Loucy (cell line): ENCODE measurements at regions not wholly inside any gene's neighbourhood (a gene's known extent, or its start where the extent isn't known, plus 50 kb on each side); places are given as distances from the start of the nearest gene placed in this dataset.

Source experiments
- H2AFZ ChIP-seq: fragments of 200-600 bp; sonication (generic); 2 replicates; pipeline ENCODE4 v1.6.0; 2016; ENCODE audit warnings: antibody characterized with exemption, mild to moderate bottlenecking, low read length, moderate library complexity
- H3F3A ChIP-seq: fragments of 200-600 bp; 2 replicates; pipeline ENCODE4 v1.6.0; 2016; ENCODE audit warnings: antibody characterized with exemption, low read depth, mild to moderate bottlenecking
- H3K27me3 ChIP-seq: fragments of 200-600 bp; sonication (generic); 2 replicates; pipeline ENCODE4 v1.6.1; 2014; ENCODE audit warnings: low read length, mild to moderate bottlenecking; ENCODE audit not compliant: insufficient read depth, poor library complexity, severe bottlenecking
- H3K36me3 ChIP-seq: fragments of 200-600 bp; sonication (generic); 2 replicates; pipeline ENCODE4 v1.6.1; 2016; ENCODE audit warnings: low read length; ENCODE audit not compliant: insufficient read depth
- H3K4me1 ChIP-seq: fragments of 200-600 bp; sonication (generic); 2 replicates; pipeline ENCODE4 v1.5.1; 2014; ENCODE audit warnings: low read length, mild to moderate bottlenecking; ENCODE audit not compliant: insufficient read depth, poor library complexity, severe bottlenecking
- H3K4me2 ChIP-seq: fragments of 200-600 bp; sonication (generic); 2 replicates; pipeline ENCODE4 v1.6.0; 2014; ENCODE audit warnings: antibody characterized with exemption, low read length, low read depth, mild to moderate bottlenecking; ENCODE audit not compliant: poor library complexity, severe bottlenecking
- H3K4me3 ChIP-seq: fragments of 200-600 bp; sonication (generic); 2 replicates; pipeline ENCODE4 v1.5.1; 2014; ENCODE audit warnings: low read length, mild to moderate bottlenecking, mixed read lengths; ENCODE audit not compliant: poor library complexity, severe bottlenecking
- H3K79me2 ChIP-seq: fragments of 200-600 bp; sonication (generic); 2 replicates; pipeline ENCODE4 v1.6.1; 2014; ENCODE audit warnings: low read length; ENCODE audit not compliant: insufficient read depth
- H3K9ac ChIP-seq: fragments of 200-600 bp; sonication (generic); 2 replicates; pipeline ENCODE4 v1.6.0; 2014; ENCODE audit warnings: mild to moderate bottlenecking, low read depth, low read length, moderate library complexity; ENCODE audit not compliant: poor library complexity, severe bottlenecking
- H3K9me2 ChIP-seq: fragments of 200-600 bp; sonication (generic); replicated peaks from 2 replicates; pipeline ENCODE4 v1.6.1; 2016; ENCODE audit warnings: low read depth, low read length, mixed read lengths
- H3K9me3 ChIP-seq: fragments of 200-600 bp; sonication (generic); 2 replicates; pipeline ENCODE4 v1.6.1; 2014; ENCODE audit warnings: mild to moderate bottlenecking, antibody characterized with exemption, low read length, low read depth; ENCODE audit not compliant: insufficient read depth
- H4K20me1 ChIP-seq: fragments of 200-600 bp; sonication (generic); 2 replicates; pipeline ENCODE4 v1.6.0; 2014; ENCODE audit warnings: antibody characterized with exemption, low read length, mild to moderate bottlenecking; ENCODE audit not compliant: insufficient read depth, poor library complexity, severe bottlenecking
- CTCF ChIP-seq: fragments of 200-600 bp; sonication (generic); conservative IDR thresholded peaks from 2 replicates; pipeline ENCODE4 v1.5.1; 2014; ENCODE audit warnings: mild to moderate bottlenecking, antibody characterized with exemption, low read length
- EZH2phosphoT487 ChIP-seq: fragments of 200-600 bp; IDR thresholded peaks from 2 replicates; pipeline ENCODE4 v1.6.1; 2018; ENCODE audit warnings: antibody characterized with exemption, mild to moderate bottlenecking, moderate library complexity, borderline replicate concordance

DNA sequence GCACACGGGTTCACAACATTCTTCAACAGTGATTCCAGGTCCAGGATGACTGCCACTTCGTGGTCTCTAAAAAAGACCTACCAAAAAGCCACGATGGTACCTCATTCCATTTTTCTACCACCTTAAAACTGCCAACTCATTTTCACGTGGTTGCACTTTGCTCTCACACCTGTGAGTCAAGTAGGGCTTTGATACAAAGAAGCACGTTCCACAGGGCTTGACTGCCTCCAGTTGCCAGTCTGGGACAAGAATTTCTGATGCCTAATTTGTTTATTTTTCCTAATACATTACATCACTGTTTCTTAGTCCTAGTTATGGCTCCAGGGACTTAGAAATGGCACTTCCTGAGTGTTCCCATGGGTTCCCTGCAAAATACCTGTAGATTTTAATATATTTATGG lies 911.6 kb upstream of the EEF2KMT start:
- H3K36me3 ChIP-seq = no peaks in the 10 kb centered on the region
- no peaks in the 10 kb centered on the region for H3K79me2 ChIP-seq

DNA sequence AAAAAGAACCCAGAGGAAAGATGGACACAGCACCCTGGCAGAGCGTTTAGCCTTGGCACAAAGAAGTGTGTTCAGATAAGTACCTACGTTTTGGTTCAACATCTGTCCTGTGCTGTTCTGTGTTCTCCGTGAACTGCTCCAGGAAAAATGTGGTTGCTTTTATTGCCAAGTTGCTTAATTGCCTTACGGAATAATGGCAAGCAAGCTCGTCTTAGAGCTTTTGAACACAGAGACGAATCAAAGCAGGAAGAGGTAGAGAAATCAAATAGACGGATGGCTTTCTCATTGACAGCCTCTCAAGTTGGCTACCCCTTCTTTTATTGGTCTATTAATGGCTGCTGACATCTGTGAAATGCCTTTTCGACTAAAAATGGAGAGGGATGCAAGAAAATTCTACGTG lies 911.1 kb upstream of the EEF2KMT start:
- Histone ChIP-seq H4K20me1 (no peaks in the 10 kb centered on the region), H3K4me1 (no peaks in the 10 kb centered on the region), H3K4me2 (no peak overlapping the region), H3K9me3 (no peaks in the 10 kb centered on the region), H3K27me3 (no peaks in the 10 kb centered on the region), H3K36me3 (no peaks in the 10 kb centered on the region), H3K4me3 (no peak overlapping the region), H3K9me2 (no peaks in the 10 kb centered on the region), H3K9ac (no peak overlapping the region), H2AFZ (no peak overlapping the region), H3F3A (no peaks in the 10 kb centered on the region), H3K79me2 (no peaks in the 10 kb centered on the region)
- TF ChIP-seq CTCF (no peak), EZH2phosphoT487 (no peak)

More for the DNA sequence above, 911.6 kb upstream of the EEF2KMT start:
- Histone ChIP-seq H3K27me3 (no peaks in the 10 kb centered on the region), H3K9ac (no peak overlapping the region), H3F3A (no peaks in the 10 kb centered on the region), H3K9me3 (no peaks in the 10 kb centered on the region), H2AFZ (no peak overlapping the region), H3K4me2 (no peak overlapping the region), H4K20me1 (no peaks in the 10 kb centered on the region), H3K9me2 (no peaks in the 10 kb centered on the region), H3K4me3 (no peak overlapping the region), H3K4me1 (no peaks in the 10 kb centered on the region)
- TF ChIP-seq EZH2phosphoT487 = no peak
- TF ChIP-seq CTCF = no peak

GRCh38 chr16:5993356-5993755 lies 895.8 kb upstream of the EEF2KMT start:
- Histone ChIP-seq H2AFZ (no peak overlapping the region), H3K4me1 (no peaks in the 10 kb centered on the region), H3K9me3 (no peaks in the 10 kb centered on the region), H3K79me2 (no peaks in the 10 kb centered on the region), H3K9me2 (no peaks in the 10 kb centered on the region), H3K9ac (no peak overlapping the region), H3K4me3 (no peak overlapping the region), H3K4me2 (no peak overlapping the region), H3K27me3 (no peaks in the 10 kb centered on the region), H4K20me1 (no peaks in the 10 kb centered on the region), H3F3A (no peaks in the 10 kb centered on the region), H3K36me3 (no peaks in the 10 kb centered on the region)
- TF ChIP-seq CTCF (no peak), EZH2phosphoT487 (no peak)
